GM21423 (cell line): ENCODE measurements at regions not wholly inside any gene's neighbourhood (a gene's known extent, or its start where the extent isn't known, plus 50 kb on each side); places are given as distances from the start of the nearest gene placed in this dataset.
A peak's percentile ranks its signal among the peaks of the same experiment; 100 is the strongest.

ENCODE experiments used
- ATAC-seq: cut with Tn5 transposase; IDR thresholded peaks from one replicate; pipeline ENCODE4 v1.9.1; 2021; ENCODE audit warnings: mild to moderate bottlenecking, moderate library complexity; ENCODE audit not compliant: unreplicated experiment

GRCh38 chr12:39127401-39127800, 222.0 kb upstream of the CPNE8 start:
- no peak for ATAC-seq

- no peak for ATAC-seq
These were observed 220.2 kb upstream of the CPNE8 start for GRCh38 chr12:39125566-39125965.

GRCh38 chr12:39124768-39125167, 219.4 kb upstream of the CPNE8 start:
- ATAC-seq, result no peak

GRCh38 chr12:39123580-39124253, 218.3 kb upstream of the CPNE8 start:
- no peak for ATAC-seq

- ATAC-seq, result no peak
These were observed 217.3 kb upstream of the CPNE8 start for GRCh38 chr12:39122562-39123204.

GRCh38 chr12:39116861-39117260, 211.5 kb upstream of the CPNE8 start:
- no peak for ATAC-seq

GRCh38 chr12:39112064-39112463, 206.7 kb upstream of the CPNE8 start:
- ATAC-seq, result no peak

GRCh38 chr12:39105111-39105510, 199.7 kb upstream of the CPNE8 start:
- ATAC-seq, result no peak

GRCh38 chr12:39103552-39104165, 198.3 kb upstream of the CPNE8 start:
- ATAC-seq, result peak; percentile 99

- ATAC-seq, result no peak
These were observed 197.3 kb upstream of the CPNE8 start for GRCh38 chr12:39102474-39103209.

- ATAC-seq, result no peak
These were observed 190.4 kb upstream of the CPNE8 start for GRCh38 chr12:39095636-39096330.

- ATAC-seq, result no peak
These were observed 176.5 kb upstream of the CPNE8 start for GRCh38 chr12:39081910-39082309.

GRCh38 chr12:39077226-39077625, 171.8 kb upstream of the CPNE8 start:
- no peak for ATAC-seq

- ATAC-seq, result no peak
These were observed 168.7 kb upstream of the CPNE8 start for GRCh38 chr12:39074063-39074462.

- ATAC-seq, result no peak
These were observed 167.3 kb upstream of the CPNE8 start for GRCh38 chr12:39072658-39073057.

- ATAC-seq, result no peak
These were observed 166.2 kb upstream of the CPNE8 start for GRCh38 chr12:39071611-39072010.

GRCh38 chr12:39070775-39071174, 165.4 kb upstream of the CPNE8 start:
- ATAC-seq, result no peak

GRCh38 chr12:39065455-39065854, 160.1 kb upstream of the CPNE8 start:
- no peak for ATAC-seq

- ATAC-seq, result no peak
These were observed 159.3 kb upstream of the CPNE8 start for GRCh38 chr12:39064708-39065107.

GRCh38 chr12:39062266-39062996, 157.0 kb upstream of the CPNE8 start:
- ATAC-seq, result no peak
